ENCODE measurements at regions not wholly inside any gene's neighbourhood (a gene's known extent, or its start where the extent isn't known, plus 50 kb on each side); places are given as distances from the start of the nearest gene placed in this dataset.

DNA sequence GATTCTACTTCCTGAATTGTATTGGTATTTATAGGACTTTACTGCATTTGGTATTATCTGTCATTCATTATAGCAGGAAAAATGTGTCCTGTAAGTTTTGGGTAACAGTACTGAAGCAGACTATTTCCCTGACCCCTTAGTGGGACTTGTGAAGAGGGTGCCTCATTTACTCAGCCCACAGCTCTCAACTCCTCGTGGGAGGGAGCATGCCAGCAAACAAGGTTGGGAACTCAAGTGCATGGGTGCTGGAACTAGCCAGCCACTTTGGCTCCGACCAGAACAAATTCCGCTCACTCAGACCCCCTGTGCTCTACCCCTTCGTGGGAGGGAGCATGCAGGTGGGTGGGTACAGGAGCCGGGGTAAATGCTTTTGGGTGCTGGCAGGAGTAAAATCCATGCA lies 1773.5 kb upstream of the WWC1 start:
- Histone ChIP-seq H3K27me3 (ENCODE audit: control insufficient read depth, extremely low read depth, insufficient read depth, low read length) (no peaks in the 10 kb centered on the region), H3K79me2 (ENCODE audit: control insufficient read depth, insufficient read depth, low read length) (no peaks in the 10 kb centered on the region), H2AFZ (ENCODE audit: control insufficient read depth, low read length) (no peak overlapping the region), H4K20me1 (ENCODE audit: control insufficient read depth, extremely low read depth, insufficient read depth, low read length) (no peaks in the 10 kb centered on the region), H3K27ac (ENCODE audit: control insufficient read depth, insufficient read depth, low read length) (no peak overlapping the region), H3K4me2 (ENCODE audit: control insufficient read depth, extremely low read depth, insufficient read depth, low read depth, low read length) (no peak overlapping the region), H3K9ac (ENCODE audit: control insufficient read depth, extremely low read depth, insufficient read depth, low read length) (no peak overlapping the region), H3K9me1 (ENCODE audit: control insufficient read depth, extremely low read depth, insufficient read depth, low read length) (no peaks in the 10 kb centered on the region), H3K36me3 (ENCODE audit: control insufficient read depth in 2 of 2, extremely low read depth in 1 of 2, insufficient read depth in 2 of 2, low read length in 2 of 2) (no peaks in the 10 kb centered on the region), H3K4me1 (ENCODE audit: control insufficient read depth, extremely low read depth, insufficient read depth, low read length) (no peaks in the 10 kb centered on the region), H3K4me3 (ENCODE audit: control insufficient read depth in 2 of 3, extremely low read depth in 1 of 3, insufficient read depth in 2 of 3, low read depth in 1 of 3, low read length in 3 of 3) (no peak overlapping the region), H3K9me3 (ENCODE audit: control insufficient read depth, low read depth, low read length) (no peaks in the 10 kb centered on the region)
- dilution Hi-C loops (cut with MboI; ENCODE audit: extremely low pct_ligation_motif_present, low sequenced_read_pairs) = no loop called here
- DNase-seq (ENCODE audit: low read depth, low spot score) (no peak), FAIRE-seq (no peak)
- TF ChIP-seq, protein P1, sequence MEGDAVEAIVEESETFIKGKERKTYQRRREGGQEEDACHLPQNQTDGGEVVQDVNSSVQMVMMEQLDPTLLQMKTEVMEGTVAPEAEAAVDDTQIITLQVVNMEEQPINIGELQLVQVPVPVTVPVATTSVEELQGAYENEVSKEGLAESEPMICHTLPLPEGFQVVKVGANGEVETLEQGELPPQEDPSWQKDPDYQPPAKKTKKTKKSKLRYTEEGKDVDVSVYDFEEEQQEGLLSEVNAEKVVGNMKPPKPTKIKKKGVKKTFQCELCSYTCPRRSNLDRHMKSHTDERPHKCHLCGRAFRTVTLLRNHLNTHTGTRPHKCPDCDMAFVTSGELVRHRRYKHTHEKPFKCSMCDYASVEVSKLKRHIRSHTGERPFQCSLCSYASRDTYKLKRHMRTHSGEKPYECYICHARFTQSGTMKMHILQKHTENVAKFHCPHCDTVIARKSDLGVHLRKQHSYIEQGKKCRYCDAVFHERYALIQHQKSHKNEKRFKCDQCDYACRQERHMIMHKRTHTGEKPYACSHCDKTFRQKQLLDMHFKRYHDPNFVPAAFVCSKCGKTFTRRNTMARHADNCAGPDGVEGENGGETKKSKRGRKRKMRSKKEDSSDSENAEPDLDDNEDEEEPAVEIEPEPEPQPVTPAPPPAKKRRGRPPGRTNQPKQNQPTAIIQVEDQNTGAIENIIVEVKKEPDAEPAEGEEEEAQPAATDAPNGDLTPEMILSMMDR (optimal IDR thresholded peaks at IDR 0.05 in 1 of 3, IDR thresholded peaks at IDR 0.05 in 1 of 3, conservative IDR thresholded peaks at IDR 0.05 in 1 of 3; ENCODE audit: extremely low read depth in 1 of 3, insufficient read depth in 2 of 3, low read length in 3 of 3) = no peak
- no peak for TF ChIP-seq EZH2 (IDR thresholded peaks at IDR 0.05; ENCODE audit: low read length)

DNA sequence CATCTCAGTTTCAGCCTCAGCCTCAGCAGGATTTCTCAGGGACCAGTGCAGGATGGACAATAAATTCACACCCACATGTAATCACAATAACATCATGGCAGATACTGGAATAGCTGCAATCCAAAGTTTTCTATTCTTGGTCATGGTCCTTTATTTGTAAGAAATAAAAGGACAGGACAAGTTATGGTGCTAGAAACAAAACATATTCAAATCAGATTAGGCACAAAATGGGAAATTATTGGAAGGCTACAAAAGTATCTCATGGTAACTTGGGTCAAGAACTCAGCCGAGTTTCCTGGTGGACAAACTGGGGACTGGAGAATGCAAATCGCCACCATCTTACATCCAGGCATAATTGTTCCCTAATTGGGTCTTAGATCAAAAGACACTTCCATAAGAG lies 1768.2 kb upstream of the WWC1 start:
- dilution Hi-C loops (cut with MboI; ENCODE audit: extremely low pct_ligation_motif_present, low sequenced_read_pairs) = no loop called here
- Histone ChIP-seq H3K36me3 (ENCODE audit: control insufficient read depth in 2 of 2, extremely low read depth in 1 of 2, insufficient read depth in 2 of 2, low read length in 2 of 2) (no peaks in the 10 kb centered on the region), H3K9me1 (ENCODE audit: control insufficient read depth, extremely low read depth, insufficient read depth, low read length) (no peaks in the 10 kb centered on the region), H3K4me3 (ENCODE audit: control insufficient read depth in 2 of 3, extremely low read depth in 1 of 3, insufficient read depth in 2 of 3, low read depth in 1 of 3, low read length in 3 of 3) (no peak overlapping the region), H3K27ac (ENCODE audit: control insufficient read depth, insufficient read depth, low read length) (no peak overlapping the region), H3K79me2 (ENCODE audit: control insufficient read depth, insufficient read depth, low read length) (no peaks in the 10 kb centered on the region), H3K27me3 (ENCODE audit: control insufficient read depth, extremely low read depth, insufficient read depth, low read length) (no peaks in the 10 kb centered on the region), H4K20me1 (ENCODE audit: control insufficient read depth, extremely low read depth, insufficient read depth, low read length) (no peaks in the 10 kb centered on the region), H3K4me2 (ENCODE audit: control insufficient read depth, extremely low read depth, insufficient read depth, low read depth, low read length) (no peak overlapping the region), H2AFZ (ENCODE audit: control insufficient read depth, low read length) (no peak overlapping the region), H3K9ac (ENCODE audit: control insufficient read depth, extremely low read depth, insufficient read depth, low read length) (no peak overlapping the region), H3K4me1 (ENCODE audit: control insufficient read depth, extremely low read depth, insufficient read depth, low read length) (no peaks in the 10 kb centered on the region), H3K9me3 (ENCODE audit: control insufficient read depth, low read depth, low read length) (peaks cover 1% of the 10 kb centered on the region)
- DNase-seq (ENCODE audit: low read depth, low spot score) (no peak), FAIRE-seq (no peak)
- TF ChIP-seq EZH2 (IDR thresholded peaks at IDR 0.05; ENCODE audit: low read length) = no peak
- TF ChIP-seq, protein P1 (optimal IDR thresholded peaks at IDR 0.05 in 1 of 3, IDR thresholded peaks at IDR 0.05 in 1 of 3, conservative IDR thresholded peaks at IDR 0.05 in 1 of 3; ENCODE audit: extremely low read depth in 1 of 3, insufficient read depth in 2 of 3, low read length in 3 of 3) = no peak

All from keratinocyte (primary cell).